IPS-NIHi11 (cell line): ENCODE measurements at regions not wholly inside any gene's neighbourhood (a gene's known extent, or its start where the extent isn't known, plus 50 kb on each side); places are given as distances from the start of the nearest gene placed in this dataset.

Source experiments
- DNase-seq: peaks from one replicate; pipeline ENCODE4 v3.0.0; 2012; ENCODE audit warnings: mixed read lengths, low spot score

- DNase-seq: no peak
These were observed 1558.9 kb downstream of the FAM181B start for GRCh38 chr11:81174646-81175330.

GRCh38 chr11:81165164-81165563 is 1568.5 kb downstream of the FAM181B start:
- peak; percentile 22 for DNase-seq

GRCh38 chr11:81159900-81160299 is 1573.8 kb downstream of the FAM181B start:
- no peak for DNase-seq

- DNase-seq: no peak
These were observed 1598.1 kb downstream of the FAM181B start for GRCh38 chr11:81135570-81135969.

GRCh38 chr11:81129618-81130017 is 1604.0 kb downstream of the FAM181B start:
- DNase-seq: no peak

- DNase-seq: no peak
These were observed 1620.9 kb downstream of the FAM181B start for GRCh38 chr11:81112718-81113117.

- peak; percentile 5 for DNase-seq
These were observed 1629.6 kb downstream of the FAM181B start for GRCh38 chr11:81104051-81104450.

GRCh38 chr11:81098471-81098870 is 1635.2 kb downstream of the FAM181B start:
- DNase-seq: no peak

- DNase-seq: no peak
These were observed 1641.1 kb downstream of the FAM181B start for GRCh38 chr11:81092522-81092921.

- DNase-seq: no peak
These were observed 1644.4 kb downstream of the FAM181B start for GRCh38 chr11:81089242-81089641.

- no peak for DNase-seq
These were observed 1639.6 kb upstream of the TENM4 start for GRCh38 chr11:81080476-81080875.

GRCh38 chr11:81072273-81072672 is 1631.4 kb upstream of the TENM4 start:
- DNase-seq: no peak

GRCh38 chr11:81071606-81072005 is 1630.8 kb upstream of the TENM4 start:
- DNase-seq: no peak

GRCh38 chr11:81070948-81071347 is 1630.1 kb upstream of the TENM4 start:
- DNase-seq: no peak

GRCh38 chr11:81059356-81059755 is 1618.5 kb upstream of the TENM4 start:
- no peak for DNase-seq

- no peak for DNase-seq
These were observed 1611.7 kb upstream of the TENM4 start for GRCh38 chr11:81052344-81053158.

GRCh38 chr11:81039916-81040524 is 1599.2 kb upstream of the TENM4 start:
- DNase-seq: no peak

- DNase-seq: no peak
These were observed 1595.5 kb upstream of the TENM4 start for GRCh38 chr11:81036168-81036870.

- DNase-seq: no peak
These were observed 1593.1 kb upstream of the TENM4 start for GRCh38 chr11:81033779-81034540.

GRCh38 chr11:81032906-81033305 is 1592.1 kb upstream of the TENM4 start:
- no peak for DNase-seq

GRCh38 chr11:81030186-81030585 is 1589.4 kb upstream of the TENM4 start:
- no peak for DNase-seq

GRCh38 chr11:81026032-81026431 is 1585.2 kb upstream of the TENM4 start:
- no peak for DNase-seq
